ENCODE measurements at regions not wholly inside any gene's neighbourhood (a gene's known extent, or its start where the extent isn't known, plus 50 kb on each side); places are given as distances from the start of the nearest gene placed in this dataset.

- Histone ChIP-seq H3K79me2 (ENCODE audit: insufficient read depth, low read length) (no peaks in the 10 kb centered on the region), H3K27me3 (ENCODE audit: control insufficient read depth in 2 of 2, insufficient read depth in 2 of 2, low read length in 2 of 2) (no peaks in the 10 kb centered on the region), H3K4me3 (replicated peaks in 1 of 3; ENCODE audit: low read depth in 2 of 3, low read length in 3 of 3) (no peak overlapping the region), H3K27ac (ENCODE audit: low read depth in 1 of 2, low read length in 2 of 2) (no peak overlapping the region), H3K4me2 (replicated peaks; ENCODE audit: extremely low read depth, low read length, poor library complexity, severe bottlenecking) (no peak overlapping the region), H3K9ac (ENCODE audit: insufficient read depth, low read length, poor library complexity, severe bottlenecking) (no peak overlapping the region), H3K4me1 (ENCODE audit: control insufficient read depth in 1 of 2, insufficient read depth in 2 of 2, low read length in 2 of 2) (no peaks in the 10 kb centered on the region), H3K9me3 (replicated peaks in 1 of 2; ENCODE audit: control insufficient read depth in 1 of 2, insufficient read depth in 1 of 2, low read length in 2 of 2) (peaks cover 12 to 24% of the 10 kb centered on the region in 2 donors), H4K20me1 (ENCODE audit: insufficient read depth, low read length) (no peaks in the 10 kb centered on the region), H2AFZ (ENCODE audit: insufficient read depth, low read depth, low read length, poor library complexity, severe bottlenecking) (no peak overlapping the region), H3K36me3 (replicated peaks in 1 of 2; ENCODE audit: control insufficient read depth in 1 of 2, insufficient read depth in 2 of 2, low read length in 2 of 2) (no peaks in the 10 kb centered on the region)
- Mint-ChIP-seq H3K27me3 (ENCODE audit: low read depth in 3 of 3) (no peaks in the 10 kb centered on the region), H3K4me1 (no peaks in the 10 kb centered on the region), H3K36me3 (no peaks in the 10 kb centered on the region), H3K27ac (no peak overlapping the region), H3K9me3 (peaks cover 2 to 18% (median 7%) of the 10 kb centered on the region in 7 donors), H3K4me3 (no peak overlapping the region)
- intact Hi-C loops (cut with micrococcal nuclease) = no loop called here
- no peak for DNase-seq
- no peak for TF ChIP-seq CTCF (IDR thresholded peaks at IDR 0.05)
- WGBS (ENCODE audit: insufficient coverage) = 90% methylated on average over 4 of the region's 5 CpGs
Measured at GRCh38 chr2:228777855-228778355, 493.2 kb downstream of the PID1 start.

DNA sequence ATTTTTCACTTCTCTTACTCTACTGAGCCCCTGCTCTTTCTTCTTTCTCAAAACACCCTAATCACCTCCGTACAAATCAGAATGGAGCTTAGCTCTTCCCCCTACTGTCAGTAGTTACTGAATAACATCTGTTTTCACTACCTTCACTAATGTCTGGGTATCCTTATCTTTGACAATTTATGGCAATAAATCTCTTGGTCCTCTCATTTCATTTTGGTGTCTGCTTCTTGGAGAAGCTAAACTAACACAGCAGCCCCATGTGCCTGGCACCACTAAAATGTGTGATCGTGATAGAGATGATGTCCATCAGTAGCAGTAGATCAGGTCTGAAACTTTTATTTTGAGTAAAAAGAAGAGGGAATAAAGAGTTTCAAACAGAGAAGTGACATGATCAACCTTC lies 496.5 kb downstream of the PID1 start:
- Histone ChIP-seq H3K9me3 (replicated peaks in 1 of 2; ENCODE audit: control insufficient read depth in 1 of 2, insufficient read depth in 1 of 2, low read length in 2 of 2) (peaks cover 7 to 9% of the 10 kb centered on the region in 2 donors), H3K27ac (ENCODE audit: low read depth in 1 of 2, low read length in 2 of 2) (no peak overlapping the region), H3K4me1 (ENCODE audit: control insufficient read depth in 1 of 2, insufficient read depth in 2 of 2, low read length in 2 of 2) (no peaks in the 10 kb centered on the region), H4K20me1 (ENCODE audit: insufficient read depth, low read length) (no peaks in the 10 kb centered on the region), H3K27me3 (ENCODE audit: control insufficient read depth in 2 of 2, insufficient read depth in 2 of 2, low read length in 2 of 2) (no peaks in the 10 kb centered on the region), H3K9ac (ENCODE audit: insufficient read depth, low read length, poor library complexity, severe bottlenecking) (no peak overlapping the region), H3K79me2 (ENCODE audit: insufficient read depth, low read length) (no peaks in the 10 kb centered on the region), H3K36me3 (replicated peaks in 1 of 2; ENCODE audit: control insufficient read depth in 1 of 2, insufficient read depth in 2 of 2, low read length in 2 of 2) (no peaks in the 10 kb centered on the region), H2AFZ (ENCODE audit: insufficient read depth, low read depth, low read length, poor library complexity, severe bottlenecking) (no peak overlapping the region), H3K4me3 (replicated peaks in 1 of 3; ENCODE audit: low read depth in 2 of 3, low read length in 3 of 3) (no peak overlapping the region), H3K4me2 (replicated peaks; ENCODE audit: extremely low read depth, low read length, poor library complexity, severe bottlenecking) (no peak overlapping the region)
- no peak for DNase-seq
- Mint-ChIP-seq H3K9me3 (peaks cover 1 to 20% (median 3%) of the 10 kb centered on the region in 7 donors), H3K27ac (no peak overlapping the region), H3K4me3 (no peak overlapping the region), H3K4me1 (no peaks in the 10 kb centered on the region), H3K27me3 (ENCODE audit: low read depth in 3 of 3) (no peaks in the 10 kb centered on the region), H3K36me3 (no peaks in the 10 kb centered on the region)
- WGBS (ENCODE audit: insufficient coverage) = no CpG with 5 or more reads among the region's 2 CpGs
- intact Hi-C loops (cut with micrococcal nuclease) = no loop called here
- no peak for TF ChIP-seq CTCF (IDR thresholded peaks at IDR 0.05)

Measured in CD14-positive monocyte (primary cell).